ENCODE measurements at regions not wholly inside any gene's neighbourhood (a gene's known extent, or its start where the extent isn't known, plus 50 kb on each side); places are given as distances from the start of the nearest gene placed in this dataset.
A peak's percentile ranks its signal among the peaks of the same experiment; 100 is the strongest.

GRCh38 chr14:36083317-36083716 is 93.2 kb downstream of the PTCSC3 start:
- intact Hi-C loops (cut with micrococcal nuclease): no loop called here
- no peaks in the 10 kb centered on the region for H3K36me3 Mint-ChIP-seq
- CTCF ChIA-PET: no interaction called here
- H3K9me3 Mint-ChIP-seq: peaks cover 3% of the 10 kb centered on the region
- H3K27ac Mint-ChIP-seq: no peak overlapping the region
- peaks cover 3% of the 10 kb centered on the region for H3K27me3 Mint-ChIP-seq
- H3K4me3 Mint-ChIP-seq: no peak overlapping the region
- no peak for DNase-seq
- POLR2A ChIA-PET: no interaction called here
- no peaks in the 10 kb centered on the region for H3K4me1 Mint-ChIP-seq (ENCODE audit: low read depth)

- POLR2A ChIA-PET: no interaction called here
- CTCF ChIA-PET: interaction anchor here (0.9 to 1.8 kb wide), 3 partner anchors 9 to 296 kb away, joined by 4 to 8 read pairs (median 4); no protein-coding TSS in a partner anchor
- intact Hi-C loops (cut with micrococcal nuclease): no loop called here
- Mint-ChIP-seq H3K36me3 (no peaks in the 10 kb centered on the region), H3K27ac (no peak overlapping the region), H3K9me3 (peaks cover 3% of the 10 kb centered on the region), H3K4me1 (ENCODE audit: low read depth) (no peaks in the 10 kb centered on the region), H3K27me3 (peaks cover 4% of the 10 kb centered on the region), H3K4me3 (no peak overlapping the region)
- no peak for DNase-seq
Measured at GRCh38 chr14:36078080-36078479, 98.4 kb downstream of the PTCSC3 start.

GRCh38 chr14:36076197-36076596 is 100.3 kb downstream of the PTCSC3 start:
- Mint-ChIP-seq H3K36me3 (no peaks in the 10 kb centered on the region), H3K27me3 (peaks cover 7% of the 10 kb centered on the region), H3K4me3 (no peak overlapping the region), H3K27ac (no peak overlapping the region), H3K9me3 (peaks cover 3% of the 10 kb centered on the region), H3K4me1 (ENCODE audit: low read depth) (no peaks in the 10 kb centered on the region)
- POLR2A ChIA-PET: no interaction called here
- DNase-seq: no peak
- CTCF ChIA-PET: interaction anchor here (0.9 to 1.0 kb wide), 2 partner anchors 198 to 298 kb away, joined by 3 read pairs; no protein-coding TSS in a partner anchor
- intact Hi-C loops (cut with micrococcal nuclease): no loop called here

GRCh38 chr14:36075203-36075602 is 101.3 kb downstream of the PTCSC3 start:
- peaks cover 8% of the 10 kb centered on the region for H3K27me3 Mint-ChIP-seq
- no peak overlapping the region for H3K4me3 Mint-ChIP-seq
- DNase-seq: no peak
- POLR2A ChIA-PET: no interaction called here
- no peaks in the 10 kb centered on the region for H3K4me1 Mint-ChIP-seq (ENCODE audit: low read depth)
- intact Hi-C loops (cut with micrococcal nuclease): no loop called here
- no peak overlapping the region for H3K27ac Mint-ChIP-seq
- no peaks in the 10 kb centered on the region for H3K36me3 Mint-ChIP-seq
- CTCF ChIA-PET: no interaction called here
- peaks cover 3% of the 10 kb centered on the region for H3K9me3 Mint-ChIP-seq

- intact Hi-C loops (cut with micrococcal nuclease): loop anchor here (1.0 to 2.0 kb wide), 3 partner anchors 304 to 534 kb away; no protein-coding TSS in a partner anchor
- no peak overlapping the region for H3K4me3 Mint-ChIP-seq
- ChIA-PET POLR2A (no interaction called here), CTCF (interaction anchor here (0.7 to 6.1 kb wide), 18 partner anchors 8 to 493 kb away, joined by 3 to 60 read pairs (median 6); no protein-coding TSS in a partner anchor)
- H3K27me3 Mint-ChIP-seq: peaks cover 14% of the 10 kb centered on the region
- H3K4me1 Mint-ChIP-seq (ENCODE audit: low read depth): peaks cover 2% of the 10 kb centered on the region
- no peak overlapping the region for H3K27ac Mint-ChIP-seq
- H3K9me3 Mint-ChIP-seq: no peaks in the 10 kb centered on the region
- no peaks in the 10 kb centered on the region for H3K36me3 Mint-ChIP-seq
- no peak for DNase-seq
Measured at GRCh38 chr14:36070720-36071043, 105.8 kb downstream of the PTCSC3 start.

GRCh38 chr14:36070031-36070719 is 106.3 kb downstream of the PTCSC3 start:
- intact Hi-C loops (cut with micrococcal nuclease): loop anchor here (1.0 to 2.0 kb wide), 3 partner anchors 304 to 535 kb away; no protein-coding TSS in a partner anchor
- H3K27me3 Mint-ChIP-seq: peaks cover 14% of the 10 kb centered on the region
- peaks cover 2% of the 10 kb centered on the region for H3K4me1 Mint-ChIP-seq (ENCODE audit: low read depth)
- H3K4me3 Mint-ChIP-seq: no peak overlapping the region
- H3K27ac Mint-ChIP-seq: no peak overlapping the region
- CTCF ChIA-PET: interaction anchor here (0.6 to 6.1 kb wide), 31 partner anchors 8 to 493 kb away, joined by 3 to 60 read pairs (median 5); no protein-coding TSS in a partner anchor
- peak; percentile 63 for DNase-seq
- H3K36me3 Mint-ChIP-seq: no peaks in the 10 kb centered on the region
- POLR2A ChIA-PET: no interaction called here
- no peaks in the 10 kb centered on the region for H3K9me3 Mint-ChIP-seq

GRCh38 chr14:36069535-36069900 is 107.0 kb downstream of the PTCSC3 start:
- CTCF ChIA-PET: interaction anchor here (0.7 to 6.1 kb wide), 35 partner anchors 9 to 489 kb away, joined by 3 to 60 read pairs (median 4); no protein-coding TSS in a partner anchor
- H3K27ac Mint-ChIP-seq: no peak overlapping the region
- peaks cover 2% of the 10 kb centered on the region for H3K4me1 Mint-ChIP-seq (ENCODE audit: low read depth)
- H3K9me3 Mint-ChIP-seq: no peaks in the 10 kb centered on the region
- POLR2A ChIA-PET: no interaction called here
- H3K4me3 Mint-ChIP-seq: no peak overlapping the region
- peaks cover 17% of the 10 kb centered on the region for H3K27me3 Mint-ChIP-seq
- DNase-seq: peak; percentile 29
- no peaks in the 10 kb centered on the region for H3K36me3 Mint-ChIP-seq
- intact Hi-C loops (cut with micrococcal nuclease): loop anchor here (1.0 to 5.0 kb wide), 2 partner anchors 107 to 186 kb away; no protein-coding TSS in a partner anchor

GRCh38 chr14:36068777-36069534 is 107.6 kb downstream of the PTCSC3 start:
- Mint-ChIP-seq H3K27me3 (peaks cover 17% of the 10 kb centered on the region), H3K4me3 (no peak overlapping the region), H3K9me3 (no peaks in the 10 kb centered on the region), H3K27ac (no peak overlapping the region), H3K4me1 (ENCODE audit: low read depth) (peaks cover 2% of the 10 kb centered on the region), H3K36me3 (no peaks in the 10 kb centered on the region)
- POLR2A ChIA-PET: interaction anchor here (0.7 kb wide), 1 partner anchor 144 kb away, joined by 4 read pairs; no protein-coding TSS in a partner anchor
- intact Hi-C loops (cut with micrococcal nuclease): loop anchor here (1.0 to 5.0 kb wide), 2 partner anchors 107 to 186 kb away; no protein-coding TSS in a partner anchor
- DNase-seq: no peak
- CTCF ChIA-PET: interaction anchor here (0.7 to 6.1 kb wide), 31 partner anchors 9 to 489 kb away, joined by 3 to 60 read pairs (median 4); no protein-coding TSS in a partner anchor

- peaks cover 17% of the 10 kb centered on the region for H3K27me3 Mint-ChIP-seq
- no peak for DNase-seq
- no peak overlapping the region for H3K27ac Mint-ChIP-seq
- intact Hi-C loops (cut with micrococcal nuclease): loop anchor here (5.0 kb wide), 1 partner anchor 105 kb away; no protein-coding TSS in a partner anchor
- no peaks in the 10 kb centered on the region for H3K9me3 Mint-ChIP-seq
- CTCF ChIA-PET: interaction anchor here (1.7 to 6.1 kb wide), 3 partner anchors 185 to 306 kb away, joined by 3 to 60 read pairs (median 56); no protein-coding TSS in a partner anchor
- peaks cover 2% of the 10 kb centered on the region for H3K4me1 Mint-ChIP-seq (ENCODE audit: low read depth)
- H3K4me3 Mint-ChIP-seq: no peak overlapping the region
- no peaks in the 10 kb centered on the region for H3K36me3 Mint-ChIP-seq
- POLR2A ChIA-PET: no interaction called here
Measured at GRCh38 chr14:36067428-36068187, 108.9 kb downstream of the PTCSC3 start.

- H3K4me1 Mint-ChIP-seq (ENCODE audit: low read depth): peaks cover 2% of the 10 kb centered on the region
- H3K27me3 Mint-ChIP-seq: peaks cover 19% of the 10 kb centered on the region
- intact Hi-C loops (cut with micrococcal nuclease): loop anchor here (5.0 kb wide), 1 partner anchor 104 kb away; no protein-coding TSS in a partner anchor
- H3K36me3 Mint-ChIP-seq: no peaks in the 10 kb centered on the region
- DNase-seq: no peak
- no peaks in the 10 kb centered on the region for H3K9me3 Mint-ChIP-seq
- CTCF ChIA-PET: interaction anchor here (0.7 to 1.7 kb wide), 2 partner anchors 112 to 185 kb away, joined by 3 read pairs; no protein-coding TSS in a partner anchor
- no peak overlapping the region for H3K4me3 Mint-ChIP-seq
- no peak overlapping the region for H3K27ac Mint-ChIP-seq
- POLR2A ChIA-PET: no interaction called here
Measured at GRCh38 chr14:36066636-36067035, 109.9 kb downstream of the PTCSC3 start.

- H3K4me3 Mint-ChIP-seq: no peak overlapping the region
- no peaks in the 10 kb centered on the region for H3K9me3 Mint-ChIP-seq
- peaks cover 15% of the 10 kb centered on the region for H3K27me3 Mint-ChIP-seq
- peaks cover 2% of the 10 kb centered on the region for H3K4me1 Mint-ChIP-seq (ENCODE audit: low read depth)
- CTCF ChIA-PET: interaction anchor here (0.6 to 1.7 kb wide), 2 partner anchors 182 to 184 kb away, joined by 3 read pairs; no protein-coding TSS in a partner anchor
- no peak overlapping the region for H3K27ac Mint-ChIP-seq
- no peak for DNase-seq
- intact Hi-C loops (cut with micrococcal nuclease): loop anchor here (5.0 kb wide), 1 partner anchor 104 kb away; no protein-coding TSS in a partner anchor
- H3K36me3 Mint-ChIP-seq: no peaks in the 10 kb centered on the region
- POLR2A ChIA-PET: no interaction called here
Measured at GRCh38 chr14:36065831-36066230, 110.7 kb downstream of the PTCSC3 start.

Measured in activated CD4-positive, alpha-beta memory T cell treated with anti-CD3 and anti-CD28 coated beads for 36 hours (primary cell).